K562 (cell line): ENCODE measurements at regions not wholly inside any gene's neighbourhood (a gene's known extent, or its start where the extent isn't known, plus 50 kb on each side); places are given as distances from the start of the nearest gene placed in this dataset.

Source experiments
- ATAC-seq: fragments of 200-7000 bp; cut with Tn5 transposase; 3 replicates; pipeline ENCODE4 v1.9.1; 2020; ENCODE audit warnings: moderate library complexity
- BruUV-seq: library from RNA; stranded (reverse); fragments of 400-500 nt; replicated peaks from 2 replicates; lab custom pipeline; 2021; lab: Mats Ljungman, UMichigan
- CTCF ChIA-PET: fragments of 300-600 bp; formaldehyde crosslinking; extraction: SDS; loops from one replicate; lab custom pipeline; 2021; ENCODE audit warnings: low intra/inter-chr PET ratio; lab: Yijun Ruan, JAX
- POLR2A ChIA-PET: fragments of 300-600, 350-650 bp; sonication (Branson Sonifier 250); formaldehyde crosslinking; extraction: SDS; loops from one replicate; lab custom pipeline; 2021; ENCODE audit warnings: antibody characterized with exemption, inconsistent platforms; lab: Yijun Ruan, JAX
- DNase-seq, 4 experiments: peaks; one replicate each; pipeline versions ENCODE4 v3.0.0 to v3.0.0-alpha.2; 2011 to 2018; ENCODE audit warnings: low spot score in 3 of 4, mixed read lengths in 3 of 4; ENCODE audit errors: extremely low read depth in 1 of 4
- FAIRE-seq: peaks from 2 replicates; lab custom pipeline; 2011; peaks lifted over from hg19 to GRCh38; lab: Jason Lieb, UNC
- H2AFZ ChIP-seq: 2 replicates; pipeline ENCODE4 v1.6.0; 2011; ENCODE audit warnings: low read depth, low read length, control low read depth, inconsistent platforms
- H3K27ac ChIP-seq: fragments of 200-600 bp; 3 replicates; pipeline ENCODE4 v1.8.0; 2011; ENCODE audit warnings: low read depth, mild to moderate bottlenecking, control low read depth, inconsistent platforms, low read length, moderate library complexity, mixed read lengths; ENCODE audit errors: extremely low read depth
- H3K27me3 ChIP-seq, 2 experiments: fragments of 300-600 bp in 1 of 2; 2 replicates in 1 of 2; 3 replicates in 1 of 2; pipeline versions ENCODE4 v1.6.0 to v1.8.0; 2011; ENCODE audit warnings: inconsistent platforms in 2 of 2, low read length in 2 of 2, mild to moderate bottlenecking in 1 of 2, mixed read lengths in 1 of 2, moderate library complexity in 1 of 2; ENCODE audit not compliant: control insufficient read depth in 2 of 2, insufficient read depth in 2 of 2
- H3K36me3 ChIP-seq: fragments of 300-600 bp; 3 replicates; pipeline ENCODE4 v1.8.0; 2011; ENCODE audit warnings: mild to moderate bottlenecking, low read length, inconsistent platforms; ENCODE audit not compliant: control insufficient read depth, insufficient read depth
- H3K4me1 ChIP-seq, 2 experiments: fragments of 200-600 bp in 1 of 2; replicated peaks in 1 of 2; 2 replicates in 1 of 2; 3 replicates in 1 of 2; pipeline versions ENCODE4 v1.5.1 to v1.8.0; 2011; ENCODE audit warnings: inconsistent platforms in 2 of 2, low read length in 2 of 2, mild to moderate bottlenecking in 1 of 2, mixed read lengths in 1 of 2, moderate library complexity in 1 of 2; ENCODE audit not compliant: control insufficient read depth in 2 of 2, insufficient read depth in 2 of 2
- H3K4me2 ChIP-seq: 2 replicates; pipeline ENCODE4 v1.6.1; 2011; ENCODE audit warnings: low read length, control low read depth, inconsistent platforms, mixed read lengths; ENCODE audit not compliant: insufficient read depth
- H3K4me3 ChIP-seq: fragments of 200-600 bp; sonication (generic), shearing (Covaris generic); 2 replicates; pipeline ENCODE4 v1.5.1; 2016; ENCODE audit warnings: control low read depth, inconsistent platforms
- H3K79me2 ChIP-seq: fragments of 200-600 bp; 3 replicates; pipeline ENCODE4 v1.8.0; 2011; ENCODE audit warnings: low read length, inconsistent platforms; ENCODE audit not compliant: control insufficient read depth, insufficient read depth
- H3K9ac ChIP-seq, 2 experiments: 2 replicates each; pipeline versions ENCODE4 v1.6.0 to v1.6.1; 2011; ENCODE audit warnings: low read depth in 2 of 2, low read length in 2 of 2, control low read depth in 1 of 2, inconsistent platforms in 1 of 2, mild to moderate bottlenecking in 1 of 2, mixed read lengths in 1 of 2; ENCODE audit not compliant: insufficient read depth in 1 of 2
- H3K9me1 ChIP-seq: one replicate; pipeline ENCODE4 v1.6.0; 2011; ENCODE audit warnings: inconsistent platforms, mild to moderate bottlenecking, low read length, moderate library complexity; ENCODE audit not compliant: control insufficient read depth, insufficient read depth
- H3K9me3 ChIP-seq: replicated peaks from 2 replicates; pipeline ENCODE4 v1.5.1; 2011; ENCODE audit warnings: low read depth, low read length, inconsistent platforms; ENCODE audit not compliant: control insufficient read depth, insufficient read depth
- H4K20me1 ChIP-seq: replicated peaks from 2 replicates; pipeline ENCODE4 v1.6.1; 2011; ENCODE audit warnings: low read length, inconsistent platforms, mixed read lengths; ENCODE audit not compliant: control insufficient read depth, insufficient read depth
- AFF4 ChIP-seq: sonication (generic); formaldehyde crosslinking; IDR thresholded peaks from 2 replicates; pipeline ENCODE4 v1.8.0; 2023; ENCODE audit warnings: mild to moderate bottlenecking, missing genetic modification reagents
- COPS2 ChIP-seq: fragments of 450-650 bp; conservative IDR thresholded peaks from 2 replicates; pipeline ENCODE4 v1.6.1; 2016; ENCODE audit warnings: mild to moderate bottlenecking, moderate library complexity
- DDX20 ChIP-seq: fragments of 450-650 bp; IDR thresholded peaks from 2 replicates; pipeline ENCODE4 v1.6.1; 2016; ENCODE audit warnings: missing genetic modification characterization, low read depth, mild to moderate bottlenecking, missing compliant biosample characterization, moderate library complexity
- ELF1 ChIP-seq: fragments of 200-800 bp; sonication (Bioruptor generic); IDR thresholded peaks from 2 replicates; pipeline ENCODE4 v1.6.1; 2016; ENCODE audit warnings: missing genetic modification characterization, missing compliant biosample characterization
- ELK3 ChIP-seq: fragments of 450-650 bp; formaldehyde crosslinking; IDR thresholded peaks from 2 replicates; pipeline ENCODE4 v1.4.0; 2020; ENCODE audit warnings: mild to moderate bottlenecking
- ETS2 ChIP-seq: IDR thresholded peaks from 2 replicates; pipeline ENCODE4 v1.6.1; 2016; ENCODE audit warnings: borderline replicate concordance, missing genetic modification characterization, mild to moderate bottlenecking, moderate library complexity, missing compliant biosample characterization; ENCODE audit not compliant: poor library complexity, severe bottlenecking
- GTF2B ChIP-seq: IDR thresholded peaks from 2 replicates; pipeline ENCODE4 v1.6.1; 2011; ENCODE audit not compliant: insufficient read length; ENCODE audit errors: extremely low read depth
- MCM5 ChIP-seq: fragments of 450-650 bp; IDR thresholded peaks from 2 replicates; pipeline ENCODE4 v1.6.1; 2016; ENCODE audit warnings: low read depth
- NCOA2 ChIP-seq, 2 experiments: fragments of 450-650 bp; IDR thresholded peaks; 2 replicates each; pipeline ENCODE4 v1.6.1; 2018; ENCODE audit warnings: mild to moderate bottlenecking in 2 of 2, moderate library complexity in 1 of 2; ENCODE audit not compliant: partially characterized antibody in 2 of 2
- NONO ChIP-seq, 2 experiments: fragments of 200-400 bp in 1 of 2; fragments of 450-650 bp in 1 of 2; formaldehyde crosslinking in 1 of 2; IDR thresholded peaks; 2 replicates each; pipeline ENCODE4 v1.6.1; 2017; ENCODE audit warnings: low read depth in 2 of 2, mild to moderate bottlenecking in 2 of 2, moderate library complexity in 2 of 2, low read length in 1 of 2
- ZNF146 ChIP-seq: IDR thresholded peaks from one replicate; pipeline ENCODE4 v1.6.1; 2018; ENCODE audit warnings: missing compliant biosample characterization; ENCODE audit not compliant: unreplicated experiment
- ZNF197 ChIP-seq: fragments of 200-800 bp; sonication (Bioruptor generic); IDR thresholded peaks from 2 replicates; pipeline ENCODE4 v1.6.1; 2016; ENCODE audit warnings: low read depth, missing genetic modification characterization, missing compliant biosample characterization
- ZNF316 ChIP-seq: fragments of 450-650 bp; IDR thresholded peaks from 2 replicates; pipeline ENCODE4 v1.6.1; 2016
- WGBS: fragments of 100-300 bp; shearing (Covaris generic); methylation state at CpG from one replicate; pipeline ENCODE4 v1.1.6; 2016; ENCODE audit warnings: low coverage, mixed read lengths; ENCODE audit not compliant: insufficient coverage; ENCODE audit errors: missing lambda C conversion rate; 5-methylcytosine and 5-hydroxymethylcytosine counted together
- in situ Hi-C: fragments of 300-500 bp; cut with MboI; formaldehyde crosslinking; loops from 4 replicates; pipeline ENCODE4 v1.15.0; 2018; ENCODE audit warnings: inconsistent platforms, mixed read lengths
- intact Hi-C: fragments of 100-400 bp; cut with micrococcal nuclease; formaldehyde crosslinking; loops from 2 replicates; pipeline ENCODE4 v1.14.2; 2022

GRCh38 chr6:91043751-91044150 is 456.9 kb upstream of the MAP3K7 start:
- H3K9ac ChIP-seq = no peak overlapping the region
- POLR2A ChIA-PET = interaction anchor here (0.5 to 0.7 kb wide), 2 partner anchors 556 to 1221 kb away, joined by 3 read pairs; no protein-coding TSS in a partner anchor
- H3K4me2 ChIP-seq = no peak overlapping the region
- no peaks in the 10 kb centered on the region for H4K20me1 ChIP-seq
- H3K4me3 ChIP-seq = no peak overlapping the region
- CTCF ChIA-PET = no interaction called here
- H3K36me3 ChIP-seq = no peaks in the 10 kb centered on the region
- no peaks in the 10 kb centered on the region for H3K27me3 ChIP-seq
- no peak for TF ChIP-seq ETS2 (tag)
- no peak for TF ChIP-seq MCM5
- TF ChIP-seq ZNF316 = no peak
- TF ChIP-seq ELK3 (CRISPR knock-in tag) = no peak
- no peak for TF ChIP-seq NONO (IDR thresholded peaks at IDR 0.05; ENCODE audit: low read depth in 2 of 2, low read length in 1 of 2)
- TF ChIP-seq GTF2B = no peak
- TF ChIP-seq ELF1 (tag) = no peak
- TF ChIP-seq COPS2 = no peak
- TF ChIP-seq NCOA2 (IDR thresholded peaks at IDR 0.05; ENCODE audit: partially characterized antibody in 2 of 2) = no peak
- TF ChIP-seq ZNF197 (CRISPR knock-in tag) = no peak
- TF ChIP-seq DDX20 (tag) = no peak
- TF ChIP-seq ZNF146 = no peak
- no peak for TF ChIP-seq AFF4 (CRISPR knock-in tag)
- no peaks in the 10 kb centered on the region; a peak in 1 of 5 replicates for H3K4me1 ChIP-seq
- FAIRE-seq = no peak
- no TSS peak for BruUV-seq
- H3K9me1 ChIP-seq = no peaks in the 10 kb centered on the region
- H3K9me3 ChIP-seq = no peaks in the 10 kb centered on the region; the same call in 1 of the 2 replicates
- in situ Hi-C loops (no loop called here), intact Hi-C loops (no loop called here)
- H3K79me2 ChIP-seq = no peaks in the 10 kb centered on the region
- no peak overlapping the region for H3K27ac ChIP-seq
- DNase-seq = no peak
- H2AFZ ChIP-seq = no peak overlapping the region
- ATAC-seq = no peak
- 8% methylated on average over 2 of the region's 2 CpGs for WGBS
